ENCODE measurements at regions not wholly inside any gene's neighbourhood (a gene's known extent, or its start where the extent isn't known, plus 50 kb on each side); places are given as distances from the start of the nearest gene placed in this dataset.

DNA sequence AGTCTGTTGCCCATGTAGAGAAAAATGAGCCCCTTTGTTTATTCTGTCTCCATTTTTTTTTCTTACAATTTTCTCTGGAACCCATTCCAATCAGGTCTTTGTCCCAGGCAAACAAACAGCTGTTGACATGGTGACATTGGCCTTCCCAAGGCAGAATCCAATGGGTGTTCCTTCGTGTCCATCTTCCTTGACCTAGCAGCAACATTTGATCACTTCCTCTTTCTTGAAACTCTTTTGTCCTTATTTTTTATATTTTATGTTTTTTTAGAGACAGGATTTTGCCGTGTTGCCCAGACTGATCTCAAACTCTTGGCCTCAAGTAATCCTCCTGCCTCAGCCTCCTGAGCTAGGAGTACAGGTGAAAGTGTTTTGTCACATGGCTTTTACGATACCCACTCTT lies 65.4 kb upstream of the CACNA1E start:
- TF ChIP-seq, protein P1, sequence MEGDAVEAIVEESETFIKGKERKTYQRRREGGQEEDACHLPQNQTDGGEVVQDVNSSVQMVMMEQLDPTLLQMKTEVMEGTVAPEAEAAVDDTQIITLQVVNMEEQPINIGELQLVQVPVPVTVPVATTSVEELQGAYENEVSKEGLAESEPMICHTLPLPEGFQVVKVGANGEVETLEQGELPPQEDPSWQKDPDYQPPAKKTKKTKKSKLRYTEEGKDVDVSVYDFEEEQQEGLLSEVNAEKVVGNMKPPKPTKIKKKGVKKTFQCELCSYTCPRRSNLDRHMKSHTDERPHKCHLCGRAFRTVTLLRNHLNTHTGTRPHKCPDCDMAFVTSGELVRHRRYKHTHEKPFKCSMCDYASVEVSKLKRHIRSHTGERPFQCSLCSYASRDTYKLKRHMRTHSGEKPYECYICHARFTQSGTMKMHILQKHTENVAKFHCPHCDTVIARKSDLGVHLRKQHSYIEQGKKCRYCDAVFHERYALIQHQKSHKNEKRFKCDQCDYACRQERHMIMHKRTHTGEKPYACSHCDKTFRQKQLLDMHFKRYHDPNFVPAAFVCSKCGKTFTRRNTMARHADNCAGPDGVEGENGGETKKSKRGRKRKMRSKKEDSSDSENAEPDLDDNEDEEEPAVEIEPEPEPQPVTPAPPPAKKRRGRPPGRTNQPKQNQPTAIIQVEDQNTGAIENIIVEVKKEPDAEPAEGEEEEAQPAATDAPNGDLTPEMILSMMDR (IDR thresholded peaks at IDR 0.05; ENCODE audit: low read length): no peak
- no peak for TF ChIP-seq EZH2 (optimal IDR thresholded peaks at IDR 0.05; ENCODE audit: low read depth, low read length)
- no peak for TF ChIP-seq EZH2phosphoT487 (IDR thresholded peaks at IDR 0.05; ENCODE audit: low read length)

Data from MM.1S (cell line).